Right lung (tissue), 2 donors: ENCODE measurements at regions not wholly inside any gene's neighbourhood (a gene's known extent, or its start where the extent isn't known, plus 50 kb on each side); places are given as distances from the start of the nearest gene placed in this dataset.
"Not testable (repeated sequence)": the region's sequence is repeated elsewhere in the genome, so short reads cannot be mapped to it uniquely, and the experiment has no call there.

Experiments
- DNase-seq, 2 donors: peaks; one replicate each; pipeline ENCODE4 v3.0.0-alpha.2; 2013

DNA sequence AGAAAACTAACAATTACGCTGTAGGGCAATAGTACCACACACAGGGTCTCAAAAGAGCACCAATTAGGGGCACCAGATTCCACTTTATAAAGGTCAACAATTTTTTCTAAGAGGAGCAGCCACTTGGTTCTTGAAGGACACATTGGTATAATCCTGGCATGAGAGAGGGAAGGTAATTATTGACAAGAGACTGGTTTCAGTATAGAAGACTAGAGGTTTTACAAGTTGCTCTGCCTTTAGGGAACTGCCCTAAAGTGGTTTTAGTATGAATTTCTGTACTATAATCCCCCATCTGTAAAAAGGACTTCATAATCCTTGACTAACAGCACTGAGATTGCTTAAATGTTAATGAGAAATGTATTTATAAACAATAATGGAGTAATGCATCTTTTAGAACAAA lies 648.5 kb upstream of the PTBP2 start:
- DNase-seq, result no peak

GRCh38 chr1:96074422-96074821 lies 647.2 kb upstream of the PTBP2 start:
- no peak for DNase-seq

DNA sequence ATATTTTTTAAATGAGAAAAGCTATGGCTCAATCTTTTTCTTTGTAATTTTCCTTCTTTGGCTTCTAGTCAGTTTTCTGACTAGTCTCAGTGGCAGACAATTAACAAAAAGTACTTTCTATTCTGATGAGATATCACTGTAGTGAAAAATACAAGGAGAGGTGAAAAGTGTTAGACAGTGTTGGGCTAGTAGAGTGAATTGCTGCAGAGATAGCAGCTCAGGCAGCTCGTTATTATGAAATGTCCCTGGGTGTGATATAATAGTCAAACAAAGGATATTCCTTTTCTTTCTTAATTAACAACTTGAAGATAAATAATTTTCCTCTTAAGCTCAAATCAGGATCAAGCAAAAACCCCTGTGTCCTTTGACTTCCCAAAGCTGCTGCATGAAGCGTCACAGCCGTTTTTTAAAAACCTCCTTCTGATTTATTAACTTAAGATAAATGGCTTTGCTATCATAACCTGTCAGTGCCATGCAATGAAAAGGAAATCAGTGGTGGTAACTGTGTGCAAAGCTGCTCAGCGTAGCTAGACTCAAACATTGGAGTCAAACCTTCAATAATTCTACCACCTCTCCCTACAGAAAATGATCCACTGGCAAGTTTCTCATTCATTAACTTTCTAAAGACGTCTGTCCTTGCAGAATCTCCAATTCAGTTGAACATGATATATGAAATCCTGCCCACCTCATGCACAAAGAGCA lies 646.6 kb upstream of the PTBP2 start:
- no peak for DNase-seq

- DNase-seq, result no peak
Observed at GRCh38 chr1:96075704-96076455, 645.7 kb upstream of the PTBP2 start.

- DNase-seq, result no peak
Observed at GRCh38 chr1:96076589-96076988, 645.0 kb upstream of the PTBP2 start.

DNA sequence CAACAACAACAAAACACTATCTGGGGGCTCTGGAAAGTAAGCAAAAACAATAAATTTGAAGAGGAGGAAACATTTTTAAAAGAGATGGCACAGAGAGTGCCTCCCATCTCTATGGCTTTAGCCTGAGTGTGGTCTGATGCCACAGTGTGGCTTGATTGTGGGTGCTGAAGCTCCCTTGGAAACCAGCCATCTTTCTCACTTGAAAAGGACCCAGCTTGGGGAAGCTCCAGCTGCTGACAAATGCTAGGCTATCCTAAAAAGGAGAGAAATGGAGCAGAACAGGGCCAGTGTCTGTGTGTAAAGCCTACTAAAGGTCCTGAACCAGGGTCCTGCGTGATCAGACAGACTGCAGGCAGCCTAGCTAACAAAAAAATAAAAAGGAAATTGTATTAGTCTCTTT lies 642.0 kb upstream of the PTBP2 start:
- DNase-seq, result no peak

DNA sequence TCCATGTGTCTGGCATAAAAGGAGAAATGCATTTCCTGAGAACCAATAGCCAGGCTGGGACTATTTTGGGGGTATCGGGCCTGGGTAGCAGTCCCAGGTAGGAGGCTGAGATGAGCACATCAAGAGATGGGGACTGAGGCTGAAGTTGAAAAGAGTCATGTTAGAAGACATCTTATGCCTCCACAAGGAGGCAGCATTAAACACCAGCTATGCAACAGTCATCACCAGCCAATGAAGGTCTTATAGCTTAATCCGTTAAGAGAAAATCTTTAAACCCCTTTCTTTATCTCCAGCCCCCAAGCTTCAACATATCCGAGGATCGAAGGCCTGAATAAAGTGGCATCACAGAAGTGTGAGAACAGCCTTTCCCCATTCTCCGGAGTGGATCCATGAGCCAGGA lies 640.7 kb upstream of the PTBP2 start:
- DNase-seq, result no peak

GRCh38 chr1:96087719-96088118 lies 633.9 kb upstream of the PTBP2 start:
- DNase-seq, result no peak

- DNase-seq, result peak in 1 of 2 donors; percentile 12
Observed at GRCh38 chr1:96090134-96090533, 631.5 kb upstream of the PTBP2 start.

GRCh38 chr1:96095849-96096612 lies 625.6 kb upstream of the PTBP2 start:
- no peak for DNase-seq

GRCh38 chr1:96096613-96097321 lies 624.8 kb upstream of the PTBP2 start:
- no peak for DNase-seq

- DNase-seq, result no peak
Observed at GRCh38 chr1:96104506-96104905, 617.1 kb upstream of the PTBP2 start.

GRCh38 chr1:96104906-96105305 lies 616.7 kb upstream of the PTBP2 start:
- DNase-seq, result no peak

DNA sequence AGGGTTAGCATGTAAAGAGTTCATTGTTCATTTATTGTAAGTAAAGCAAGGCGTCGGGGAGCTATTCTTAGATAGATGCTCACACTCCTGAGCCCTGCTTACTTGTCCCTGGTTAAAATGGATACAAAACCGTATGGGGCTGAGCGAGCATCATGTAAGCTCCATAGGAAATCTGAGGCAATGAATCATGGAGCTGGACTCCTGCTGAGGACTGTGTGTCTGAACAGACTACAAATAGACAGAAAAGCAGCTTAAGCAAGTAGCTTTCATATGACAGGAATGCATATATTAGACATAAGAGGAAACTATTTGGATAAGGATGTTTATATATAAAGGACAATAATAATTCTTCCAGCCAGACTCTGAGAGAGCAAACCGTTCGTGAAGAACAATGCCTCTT lies 604.9 kb upstream of the PTBP2 start:
- DNase-seq, result no peak

DNA sequence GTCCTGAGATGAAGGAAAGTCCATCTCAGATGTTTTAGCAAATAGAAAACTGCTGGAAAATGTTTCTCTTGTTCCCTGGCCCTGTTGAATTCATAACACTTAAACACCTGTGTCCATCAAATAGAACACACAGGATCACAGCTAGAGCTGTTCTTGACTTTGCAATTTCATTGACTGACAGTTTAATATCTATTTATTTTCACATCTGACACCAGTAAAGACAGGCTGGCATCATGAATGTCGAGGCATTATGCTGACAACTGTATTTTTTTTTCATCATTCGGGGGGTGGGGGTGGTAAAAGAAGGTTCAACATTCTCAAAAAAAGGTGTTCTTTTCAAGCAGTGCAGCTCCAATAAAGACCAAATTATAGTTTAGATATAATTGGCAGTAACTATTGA lies 591.2 kb upstream of the PTBP2 start:
- DNase-seq, result no peak

- DNase-seq, result no peak
Observed at GRCh38 chr1:96144636-96145035, 576.9 kb upstream of the PTBP2 start.

DNA sequence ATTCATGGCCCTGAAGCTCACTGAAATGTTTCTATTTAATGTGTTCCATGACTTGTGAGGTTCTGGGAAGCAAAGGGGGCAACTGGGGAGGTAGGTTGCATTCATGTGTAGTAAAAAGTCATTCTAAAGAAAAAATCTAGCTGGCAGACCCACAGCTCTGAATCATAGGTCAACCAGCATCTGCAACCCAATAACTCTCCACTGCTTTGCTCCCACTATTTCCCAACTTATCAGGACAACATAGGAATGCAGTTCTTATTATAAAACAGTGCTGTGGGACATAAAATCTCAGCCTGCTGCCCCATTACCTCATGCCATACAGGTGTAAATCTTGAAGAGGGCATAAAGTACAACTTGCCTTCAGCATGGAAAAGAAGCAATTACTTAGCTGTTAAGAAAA lies 576.1 kb upstream of the PTBP2 start:
- no peak for DNase-seq

- DNase-seq, result not testable (repeated sequence)
Observed at GRCh38 chr1:96152957-96153356, 568.6 kb upstream of the PTBP2 start.

DNA sequence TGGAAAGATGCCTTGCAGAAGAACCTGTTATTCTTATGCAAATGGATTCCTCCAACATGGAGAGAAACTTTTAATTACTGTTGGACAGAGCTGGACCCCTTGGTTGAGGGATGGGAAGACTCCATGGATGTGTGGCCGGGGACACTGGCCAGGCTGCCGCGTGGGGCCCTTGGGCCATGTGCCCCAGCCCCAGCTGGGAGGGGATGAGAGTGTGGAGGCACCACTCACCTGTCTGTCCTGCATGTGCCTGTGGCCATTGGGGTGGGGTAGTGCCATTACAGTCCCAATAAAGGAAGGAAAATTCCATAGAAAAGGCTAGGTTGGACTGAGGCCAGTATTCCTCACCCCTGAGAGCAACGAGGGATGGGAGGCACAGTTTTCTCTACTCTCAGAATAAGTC lies 564.5 kb upstream of the PTBP2 start:
- DNase-seq, result no peak

DNA sequence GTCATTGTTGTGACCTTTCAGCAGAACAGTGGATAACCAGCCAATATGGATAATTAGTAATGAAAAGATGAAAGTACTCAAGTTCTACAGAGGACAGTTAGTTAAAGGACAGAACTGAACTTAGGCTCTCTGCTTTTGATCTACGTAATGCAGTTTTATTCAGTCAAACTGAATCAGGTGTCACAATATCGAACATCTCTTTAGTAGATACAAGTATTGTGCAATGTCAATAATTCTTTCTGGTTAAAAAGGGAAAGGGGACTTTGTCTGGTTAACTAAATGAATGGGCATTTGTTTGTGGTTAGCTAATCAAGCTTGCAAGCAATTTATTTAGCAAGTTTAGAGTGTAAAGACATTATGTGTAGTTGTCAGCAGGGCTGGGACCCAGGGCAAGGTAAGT lies 562.2 kb upstream of the PTBP2 start:
- DNase-seq, result no peak

- DNase-seq, result no peak
Observed at GRCh38 chr1:96164053-96164452, 557.5 kb upstream of the PTBP2 start.

GRCh38 chr1:96178053-96178452 lies 543.5 kb upstream of the PTBP2 start:
- DNase-seq, result no peak
